Keratinocyte (primary cell): ENCODE measurements at regions not wholly inside any gene's neighbourhood (a gene's known extent, or its start where the extent isn't known, plus 50 kb on each side); places are given as distances from the start of the nearest gene placed in this dataset.

Source experiments
- DNase-seq: peaks from one replicate; pipeline ENCODE4 v3.0.0-alpha.2; 2011; ENCODE audit warnings: low read depth, missing footprints, low spot score
- FAIRE-seq: peaks from 2 replicates; lab custom pipeline; 2011; peaks lifted over from hg19 to GRCh38; lab: Jason Lieb, UNC
- H2AFZ ChIP-seq: 2 replicates; pipeline ENCODE4 v1.6.0; 2012; ENCODE audit warnings: low read length, control low read depth, inconsistent platforms; ENCODE audit not compliant: control insufficient read depth
- H3K27ac ChIP-seq: 2 replicates; pipeline ENCODE4 v1.5.1; 2011; ENCODE audit warnings: low read length; ENCODE audit not compliant: control insufficient read depth, insufficient read depth
- H3K27me3 ChIP-seq: 3 replicates; pipeline ENCODE4 v1.6.0; 2011; ENCODE audit warnings: low read length; ENCODE audit not compliant: control insufficient read depth, insufficient read depth; ENCODE audit errors: extremely low read depth
- H3K36me3 ChIP-seq, 2 experiments: 2 replicates in 1 of 2; 3 replicates in 1 of 2; pipeline ENCODE4 v1.5.1; 2011; ENCODE audit warnings: low read length in 2 of 2, mild to moderate bottlenecking in 1 of 2; ENCODE audit not compliant: control insufficient read depth in 2 of 2, insufficient read depth in 2 of 2; ENCODE audit errors: extremely low read depth in 1 of 2
- H3K4me1 ChIP-seq: 3 replicates; pipeline ENCODE4 v1.5.1; 2011; ENCODE audit warnings: low read length; ENCODE audit not compliant: control insufficient read depth, insufficient read depth; ENCODE audit errors: extremely low read depth
- H3K4me2 ChIP-seq: 3 replicates; pipeline ENCODE4 v1.6.0; 2011; ENCODE audit warnings: low read depth, low read length; ENCODE audit not compliant: control insufficient read depth, insufficient read depth; ENCODE audit errors: extremely low read depth
- H3K4me3 ChIP-seq, 3 experiments: fragments of 200-600 bp in 1 of 3; sonication (generic) in 1 of 3; 2 replicates in 2 of 3; 3 replicates in 1 of 3; pipeline ENCODE4 v1.5.1; 2011 to 2016; ENCODE audit warnings: low read length in 3 of 3, mild to moderate bottlenecking in 3 of 3, control low read depth in 2 of 3, inconsistent platforms in 1 of 3, low read depth in 1 of 3, mixed read lengths in 1 of 3, mixed run types in 1 of 3, moderate library complexity in 1 of 3; ENCODE audit not compliant: control insufficient read depth in 2 of 3, insufficient read depth in 2 of 3; ENCODE audit errors: extremely low read depth in 1 of 3
- H3K79me2 ChIP-seq: 2 replicates; pipeline ENCODE4 v1.6.0; 2012; ENCODE audit warnings: low read length; ENCODE audit not compliant: control insufficient read depth, insufficient read depth
- H3K9ac ChIP-seq: 3 replicates; pipeline ENCODE4 v1.6.0; 2011; ENCODE audit warnings: low read length; ENCODE audit not compliant: control insufficient read depth, insufficient read depth; ENCODE audit errors: extremely low read depth
- H3K9me1 ChIP-seq: 3 replicates; pipeline ENCODE4 v1.6.0; 2011; ENCODE audit warnings: low read length; ENCODE audit not compliant: control insufficient read depth, insufficient read depth; ENCODE audit errors: extremely low read depth
- H3K9me3 ChIP-seq: 2 replicates; pipeline ENCODE4 v1.5.1; 2012; ENCODE audit warnings: low read depth, low read length; ENCODE audit not compliant: control insufficient read depth
- H4K20me1 ChIP-seq: 3 replicates; pipeline ENCODE4 v1.6.0; 2011; ENCODE audit warnings: low read length; ENCODE audit not compliant: control insufficient read depth, insufficient read depth; ENCODE audit errors: extremely low read depth
- CTCF ChIP-seq, 3 experiments: IDR thresholded peaks in 1 of 3; conservative IDR thresholded peaks in 1 of 3; optimal IDR thresholded peaks in 1 of 3; 2 replicates in 2 of 3; 3 replicates in 1 of 3; pipeline versions ENCODE3 to v1.5.1; 2011; ENCODE audit warnings: low read length in 3 of 3, mild to moderate bottlenecking in 3 of 3, moderate library complexity in 2 of 3, control low read depth in 1 of 3, inconsistent platforms in 1 of 3; ENCODE audit not compliant: insufficient read depth in 2 of 3; ENCODE audit errors: extremely low read depth in 1 of 3
- EZH2 ChIP-seq: IDR thresholded peaks from one replicate; pipeline ENCODE4 v1.6.1; 2012; ENCODE audit warnings: inconsistent platforms, mild to moderate bottlenecking, low read length, moderate library complexity
- dilution Hi-C: fragments of 300-500 bp; cut with MboI; formaldehyde crosslinking; loops from one replicate; pipeline ENCODE4 v1.7.0; 2020; ENCODE audit warnings: low sequenced_read_pairs; ENCODE audit not compliant: extremely low pct_ligation_motif_present

- TF ChIP-seq EZH2, result no peak
- no peak for TF ChIP-seq CTCF (optimal IDR thresholded peaks at IDR 0.05 in 1 of 3, IDR thresholded peaks at IDR 0.05 in 1 of 3, conservative IDR thresholded peaks at IDR 0.05 in 1 of 3; ENCODE audit: extremely low read depth in 1 of 3, insufficient read depth in 2 of 3, low read length in 3 of 3)
- H3K4me3 ChIP-seq, result no peak overlapping the region
- H3K36me3 ChIP-seq, result no peaks in the 10 kb centered on the region
- H3K27ac ChIP-seq, result no peak overlapping the region
- peaks cover 2% of the 10 kb centered on the region for H3K27me3 ChIP-seq
- H3K4me2 ChIP-seq, result no peak overlapping the region
- dilution Hi-C loops, result no loop called here
- H2AFZ ChIP-seq, result no peak overlapping the region
- H3K9me1 ChIP-seq, result no peaks in the 10 kb centered on the region
- FAIRE-seq, result no peak
- H4K20me1 ChIP-seq, result no peaks in the 10 kb centered on the region
- no peaks in the 10 kb centered on the region for H3K9me3 ChIP-seq
- no peak overlapping the region for H3K9ac ChIP-seq
- no peak for DNase-seq
- peaks cover 3% of the 10 kb centered on the region for H3K4me1 ChIP-seq
- no peaks in the 10 kb centered on the region for H3K79me2 ChIP-seq
Measured at GRCh38 chr9:129264388-129264787, 86.3 kb upstream of the IER5L start.

GRCh38 chr9:129263836-129264235 lies 85.8 kb upstream of the IER5L start:
- no peaks in the 10 kb centered on the region for H3K36me3 ChIP-seq
- no peak for FAIRE-seq
- no peak overlapping the region for H3K27ac ChIP-seq
- H3K27me3 ChIP-seq, result peaks cover 2% of the 10 kb centered on the region
- no peak overlapping the region for H3K4me2 ChIP-seq
- H3K9me3 ChIP-seq, result no peaks in the 10 kb centered on the region
- no peaks in the 10 kb centered on the region for H3K79me2 ChIP-seq
- no peak overlapping the region for H3K9ac ChIP-seq
- H3K4me1 ChIP-seq, result peaks cover 8% of the 10 kb centered on the region
- H3K9me1 ChIP-seq, result no peaks in the 10 kb centered on the region
- no peak for DNase-seq
- H2AFZ ChIP-seq, result no peak overlapping the region
- no peak overlapping the region for H3K4me3 ChIP-seq
- H4K20me1 ChIP-seq, result no peaks in the 10 kb centered on the region
- dilution Hi-C loops, result no loop called here
- no peak for TF ChIP-seq CTCF (optimal IDR thresholded peaks at IDR 0.05 in 1 of 3, IDR thresholded peaks at IDR 0.05 in 1 of 3, conservative IDR thresholded peaks at IDR 0.05 in 1 of 3; ENCODE audit: extremely low read depth in 1 of 3, insufficient read depth in 2 of 3, low read length in 3 of 3)
- no peak for TF ChIP-seq EZH2
